ENCODE measurements at regions not wholly inside any gene's neighbourhood (a gene's known extent, or its start where the extent isn't known, plus 50 kb on each side); places are given as distances from the start of the nearest gene placed in this dataset.

DNA sequence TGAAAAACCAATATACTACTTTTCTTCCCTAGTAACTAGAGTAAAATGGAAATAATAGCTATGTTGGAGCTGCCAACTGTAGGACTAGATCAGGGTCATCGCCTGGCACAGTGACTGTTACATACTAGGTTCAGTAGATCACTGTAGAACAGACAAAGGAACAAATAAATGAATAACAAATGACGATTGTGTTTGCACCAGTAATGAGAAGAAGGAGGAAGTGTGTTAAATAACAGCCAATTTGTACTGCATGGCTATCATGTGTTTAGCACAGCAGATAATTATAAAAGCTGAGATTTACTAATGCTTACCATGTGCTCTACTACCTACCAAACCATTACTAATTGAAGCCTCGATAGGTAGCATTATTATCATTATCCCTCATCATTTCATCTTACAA, 85.3 kb upstream of the FXR1 start:
- TF ChIP-seq, protein P1, sequence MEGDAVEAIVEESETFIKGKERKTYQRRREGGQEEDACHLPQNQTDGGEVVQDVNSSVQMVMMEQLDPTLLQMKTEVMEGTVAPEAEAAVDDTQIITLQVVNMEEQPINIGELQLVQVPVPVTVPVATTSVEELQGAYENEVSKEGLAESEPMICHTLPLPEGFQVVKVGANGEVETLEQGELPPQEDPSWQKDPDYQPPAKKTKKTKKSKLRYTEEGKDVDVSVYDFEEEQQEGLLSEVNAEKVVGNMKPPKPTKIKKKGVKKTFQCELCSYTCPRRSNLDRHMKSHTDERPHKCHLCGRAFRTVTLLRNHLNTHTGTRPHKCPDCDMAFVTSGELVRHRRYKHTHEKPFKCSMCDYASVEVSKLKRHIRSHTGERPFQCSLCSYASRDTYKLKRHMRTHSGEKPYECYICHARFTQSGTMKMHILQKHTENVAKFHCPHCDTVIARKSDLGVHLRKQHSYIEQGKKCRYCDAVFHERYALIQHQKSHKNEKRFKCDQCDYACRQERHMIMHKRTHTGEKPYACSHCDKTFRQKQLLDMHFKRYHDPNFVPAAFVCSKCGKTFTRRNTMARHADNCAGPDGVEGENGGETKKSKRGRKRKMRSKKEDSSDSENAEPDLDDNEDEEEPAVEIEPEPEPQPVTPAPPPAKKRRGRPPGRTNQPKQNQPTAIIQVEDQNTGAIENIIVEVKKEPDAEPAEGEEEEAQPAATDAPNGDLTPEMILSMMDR (IDR thresholded peaks at IDR 0.05 in 8 of 11, conservative IDR thresholded peaks at IDR 0.05 in 3 of 11): no peak
- no peak for TF ChIP-seq POLR2AphosphoS5 (IDR thresholded peaks at IDR 0.05)
